ENCODE measurements at regions not wholly inside any gene's neighbourhood (a gene's known extent, or its start where the extent isn't known, plus 50 kb on each side); places are given as distances from the start of the nearest gene placed in this dataset.
"Not testable (repeated sequence)": the region's sequence is repeated elsewhere in the genome, so short reads cannot be mapped to it uniquely, and the experiment has no call there.

DNA sequence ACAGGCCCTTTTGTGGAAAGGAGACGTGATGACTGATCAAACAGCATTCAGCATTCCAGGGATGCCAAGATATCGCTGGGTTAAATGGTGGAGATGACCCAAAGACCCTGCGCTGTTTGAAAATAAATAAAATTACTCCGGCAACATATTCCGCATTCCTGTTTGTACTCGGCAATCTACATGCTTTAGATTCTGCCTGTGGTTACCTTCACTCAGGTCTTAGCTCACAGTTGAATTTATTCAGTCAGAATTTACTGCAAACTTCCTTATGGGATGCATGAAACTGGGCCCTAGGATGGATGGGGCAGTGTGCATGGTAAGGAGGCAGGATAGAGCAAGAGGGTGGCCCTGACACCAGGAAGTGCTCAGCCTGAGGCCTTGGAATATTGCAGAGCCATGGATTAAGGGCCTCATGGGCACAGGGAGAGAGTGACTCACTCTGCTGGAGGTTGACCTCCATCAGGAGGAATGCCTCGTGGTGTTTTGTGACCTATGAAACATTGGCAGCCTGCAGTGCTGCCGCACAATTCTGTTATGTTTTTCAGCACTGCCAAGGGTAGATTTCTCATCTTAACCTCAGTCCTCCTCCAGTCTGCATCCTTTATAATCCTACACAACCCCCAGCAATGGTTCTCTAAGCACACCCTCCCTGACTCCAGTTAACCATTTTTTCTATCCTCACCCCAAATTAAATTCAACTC lies 321.4 kb downstream of the IRS1 start:
- no peak for DNase-seq (ENCODE audit: low read depth, low spot score)

GRCh38 chr2:226477221-226478108 lies 322.2 kb downstream of the IRS1 start:
- DNase-seq (ENCODE audit: low read depth, low spot score) = no peak

- no peak for DNase-seq (ENCODE audit: low read depth, low spot score)
Measured at GRCh38 chr2:226475650-226476049, 324.0 kb downstream of the IRS1 start.

DNA sequence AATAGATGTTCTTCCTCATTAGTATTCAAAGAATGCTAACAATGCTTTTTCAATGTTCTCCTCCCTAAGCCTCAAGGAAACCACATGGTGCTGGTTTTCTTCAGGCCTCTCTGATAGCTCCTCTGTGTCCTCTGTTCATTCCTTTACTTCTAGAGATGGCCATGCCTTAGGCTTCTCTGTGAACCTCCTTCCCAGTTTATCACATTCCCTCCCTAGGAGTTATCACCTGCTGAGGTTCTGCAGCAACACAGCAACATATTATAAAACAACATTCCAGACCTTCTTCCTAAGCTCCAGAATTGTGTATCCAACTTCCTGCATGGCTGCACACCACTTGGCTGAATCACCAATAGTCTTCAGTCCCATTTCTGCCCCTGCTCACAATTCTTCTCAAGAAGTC lies 325.5 kb downstream of the IRS1 start:
- no peak for DNase-seq (ENCODE audit: low read depth, low spot score)

- DNase-seq (ENCODE audit: low read depth, low spot score) = no peak
Measured at GRCh38 chr2:226471987-226472470, 327.6 kb downstream of the IRS1 start.

- no peak for DNase-seq (ENCODE audit: low read depth, low spot score)
Measured at GRCh38 chr2:226467633-226468032, 332.0 kb downstream of the IRS1 start.

GRCh38 chr2:226467221-226467620 lies 332.4 kb downstream of the IRS1 start:
- no peak for DNase-seq (ENCODE audit: low read depth, low spot score)

GRCh38 chr2:226466589-226466988 lies 333.0 kb downstream of the IRS1 start:
- DNase-seq (ENCODE audit: low read depth, low spot score) = no peak

DNA sequence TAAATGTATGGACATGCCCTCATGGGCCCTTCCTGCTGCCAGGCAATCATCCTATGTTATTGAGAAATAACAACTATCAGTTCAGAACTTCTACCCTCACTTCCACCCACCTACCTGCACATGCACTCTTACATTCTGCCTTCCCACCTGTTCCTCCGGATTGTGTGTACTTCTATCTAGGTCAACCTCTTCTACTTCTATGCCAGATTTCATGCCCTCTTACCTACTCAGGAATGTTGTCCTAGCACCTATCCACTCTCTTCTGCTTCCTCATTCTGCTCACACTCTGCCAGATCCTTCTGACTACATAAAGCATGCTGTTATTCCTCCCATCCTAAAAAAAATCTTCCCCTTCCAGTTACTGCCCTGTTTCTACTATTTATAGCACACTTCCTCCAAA lies 333.5 kb downstream of the IRS1 start:
- DNase-seq (ENCODE audit: low read depth, low spot score) = no peak

GRCh38 chr2:226464380-226464779 lies 335.2 kb downstream of the IRS1 start:
- no peak for DNase-seq (ENCODE audit: low read depth, low spot score)

DNA sequence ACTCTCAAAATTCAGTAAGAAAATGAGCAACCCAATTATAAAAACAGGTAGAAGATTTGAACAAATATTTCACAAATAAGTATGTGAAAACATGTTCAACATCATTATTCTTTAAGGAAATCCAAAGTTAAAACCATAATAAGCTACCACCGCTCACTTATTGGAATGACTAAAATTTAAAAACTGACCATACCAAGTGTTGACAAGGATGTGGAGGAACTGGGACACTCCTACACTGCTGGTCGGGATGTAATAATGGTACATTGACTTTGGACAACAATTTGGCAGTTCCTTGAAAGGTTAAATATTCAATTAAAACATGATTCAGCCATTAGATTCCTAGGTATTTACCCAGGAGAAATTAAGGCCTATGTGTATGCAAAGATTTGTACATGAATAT lies 336.5 kb downstream of the IRS1 start:
- DNase-seq (ENCODE audit: low read depth, low spot score) = no peak

GRCh38 chr2:226461981-226462380 lies 337.6 kb downstream of the IRS1 start:
- no peak for DNase-seq (ENCODE audit: low read depth, low spot score)

- DNase-seq (ENCODE audit: low read depth, low spot score) = not testable (repeated sequence)
Measured at GRCh38 chr2:226456144-226456543, 343.5 kb downstream of the IRS1 start.

DNA sequence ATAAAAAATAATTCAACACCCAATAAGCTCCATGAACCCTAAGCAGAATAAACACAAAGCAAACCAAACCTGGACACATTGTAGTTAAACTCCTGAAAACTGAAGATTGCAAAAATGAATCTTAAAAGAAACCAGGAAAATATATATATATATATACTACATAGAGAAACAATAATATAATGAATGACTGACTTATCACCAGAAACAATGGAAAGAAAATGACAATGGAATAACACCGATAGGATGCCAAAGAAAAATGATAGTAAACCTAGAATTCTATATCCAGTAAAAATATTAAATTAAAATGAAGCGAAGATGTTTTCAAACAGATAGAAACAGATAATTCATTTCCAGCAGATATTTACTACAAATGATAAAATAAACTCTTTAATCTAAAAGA lies 346.9 kb downstream of the IRS1 start:
- no peak for DNase-seq (ENCODE audit: low read depth, low spot score)

GRCh38 chr2:226451486-226451885 lies 348.1 kb downstream of the IRS1 start:
- no peak for DNase-seq (ENCODE audit: low read depth, low spot score)

DNA sequence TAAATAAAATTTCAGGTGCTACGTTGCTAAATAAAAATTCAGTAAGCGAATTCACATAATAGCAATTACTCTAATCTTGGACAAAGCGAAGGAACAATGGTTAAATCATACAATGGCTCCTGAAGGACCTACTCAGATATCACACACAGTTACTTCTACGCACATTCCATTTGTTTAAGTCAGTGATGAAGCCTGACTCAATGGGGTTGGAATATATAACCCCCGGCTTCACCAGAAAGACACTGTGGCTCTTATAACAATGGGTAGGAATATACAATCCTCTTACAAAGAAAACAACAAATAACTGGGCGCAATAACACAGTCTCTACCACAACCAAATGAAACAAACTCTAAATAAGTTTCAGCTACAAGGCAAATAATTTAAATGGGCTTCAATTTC lies 349.5 kb downstream of the IRS1 start:
- DNase-seq (ENCODE audit: low read depth, low spot score) = no peak

GRCh38 chr2:226447338-226448300 lies 352.0 kb downstream of the IRS1 start:
- no peak for DNase-seq (ENCODE audit: low read depth, low spot score)

GRCh38 chr2:226446406-226447001 lies 353.1 kb downstream of the IRS1 start:
- DNase-seq (ENCODE audit: low read depth, low spot score) = no peak

DNA sequence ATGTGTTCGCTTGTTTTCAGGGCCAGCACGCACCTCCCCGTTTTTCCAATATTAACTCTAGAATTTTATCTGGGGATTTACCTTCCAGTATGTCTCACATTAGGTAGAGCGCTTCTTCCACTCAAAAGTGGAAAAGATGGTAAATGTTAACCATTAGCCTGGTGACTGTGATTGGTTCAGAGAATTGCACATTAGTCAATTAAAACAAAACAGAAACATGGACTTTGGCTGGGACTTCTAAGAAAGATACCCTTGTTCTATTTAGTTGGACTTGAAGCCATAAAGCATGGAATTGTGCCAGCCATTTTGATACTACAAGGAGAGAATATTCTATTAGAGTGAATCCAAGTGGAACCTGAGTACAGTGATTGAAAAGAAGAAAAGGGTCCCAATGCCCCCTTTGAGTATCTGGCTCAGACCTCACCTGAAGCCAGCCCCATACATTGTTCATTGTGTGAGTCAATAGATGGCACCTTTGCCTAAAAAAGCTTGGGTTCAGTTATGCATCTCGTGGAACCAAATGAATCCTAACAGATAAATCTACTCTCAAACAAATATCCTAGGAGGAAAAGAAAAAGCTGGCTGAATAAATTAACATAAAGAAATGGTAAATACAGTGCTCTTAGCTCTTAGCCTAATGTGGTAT lies 354.3 kb downstream of the IRS1 start:
- no peak for DNase-seq (ENCODE audit: low read depth, low spot score)

DNA sequence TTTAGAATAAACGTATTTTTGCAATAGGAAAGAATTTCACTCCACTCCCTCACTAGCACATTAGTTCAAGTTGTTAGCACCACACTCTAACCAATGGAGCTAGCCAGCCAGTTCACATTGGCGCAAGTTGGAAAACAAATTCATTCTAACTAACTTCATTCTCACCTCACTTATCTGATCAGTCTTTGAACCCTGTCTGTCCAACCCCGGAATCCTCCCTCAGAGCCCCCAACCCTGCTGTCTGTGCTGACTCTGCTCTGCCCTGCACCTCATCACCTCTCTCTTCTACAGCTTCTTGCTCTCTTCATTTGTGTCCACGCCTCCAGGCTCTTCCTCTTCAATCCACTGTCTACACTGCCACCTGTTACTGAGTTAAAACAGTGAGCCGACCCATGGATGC lies 356.5 kb downstream of the IRS1 start:
- DNase-seq (ENCODE audit: low read depth, low spot score) = no peak

Data from activated CD4-positive, CD25-positive, alpha-beta regulatory T cell treated with anti-CD3 and anti-CD28 coated beads, Interleukin-2, amount 50 U/mL, for 16 hours (primary cell).